ENCODE measurements at regions not wholly inside any gene's neighbourhood (a gene's known extent, or its start where the extent isn't known, plus 50 kb on each side); places are given as distances from the start of the nearest gene placed in this dataset.

DNA sequence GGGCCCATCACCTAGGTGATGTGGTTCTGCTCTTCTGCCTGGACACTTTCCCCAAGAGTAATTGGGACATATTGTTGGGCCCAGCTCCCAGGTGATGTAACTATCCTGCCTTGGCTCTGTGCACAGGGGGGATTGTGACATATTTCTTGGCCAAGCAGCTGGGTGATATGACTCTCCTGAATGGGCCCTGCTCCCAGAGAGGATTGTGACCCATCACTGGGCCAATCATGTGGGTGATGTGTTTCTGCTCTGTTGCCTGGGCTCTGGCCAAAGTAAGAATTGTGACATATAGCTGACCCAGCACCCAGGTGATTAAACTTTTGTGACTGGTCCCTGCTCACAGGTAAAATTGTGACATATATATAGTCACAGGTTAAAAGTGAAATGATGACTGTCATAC lies 1904.9 kb downstream of the TP53TG3F start:
- peaks cover 17% of the 10 kb centered on the region for H3K9me3 ChIP-seq
- no peaks in the 10 kb centered on the region for H3K36me3 ChIP-seq
- TF ChIP-seq, protein P1, sequence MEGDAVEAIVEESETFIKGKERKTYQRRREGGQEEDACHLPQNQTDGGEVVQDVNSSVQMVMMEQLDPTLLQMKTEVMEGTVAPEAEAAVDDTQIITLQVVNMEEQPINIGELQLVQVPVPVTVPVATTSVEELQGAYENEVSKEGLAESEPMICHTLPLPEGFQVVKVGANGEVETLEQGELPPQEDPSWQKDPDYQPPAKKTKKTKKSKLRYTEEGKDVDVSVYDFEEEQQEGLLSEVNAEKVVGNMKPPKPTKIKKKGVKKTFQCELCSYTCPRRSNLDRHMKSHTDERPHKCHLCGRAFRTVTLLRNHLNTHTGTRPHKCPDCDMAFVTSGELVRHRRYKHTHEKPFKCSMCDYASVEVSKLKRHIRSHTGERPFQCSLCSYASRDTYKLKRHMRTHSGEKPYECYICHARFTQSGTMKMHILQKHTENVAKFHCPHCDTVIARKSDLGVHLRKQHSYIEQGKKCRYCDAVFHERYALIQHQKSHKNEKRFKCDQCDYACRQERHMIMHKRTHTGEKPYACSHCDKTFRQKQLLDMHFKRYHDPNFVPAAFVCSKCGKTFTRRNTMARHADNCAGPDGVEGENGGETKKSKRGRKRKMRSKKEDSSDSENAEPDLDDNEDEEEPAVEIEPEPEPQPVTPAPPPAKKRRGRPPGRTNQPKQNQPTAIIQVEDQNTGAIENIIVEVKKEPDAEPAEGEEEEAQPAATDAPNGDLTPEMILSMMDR (IDR thresholded peaks at IDR 0.05; ENCODE audit: low read depth, low read length) = no peak
- no peaks in the 10 kb centered on the region for H3K27me3 ChIP-seq
- DNase-seq = no peak
- H3K4me1 ChIP-seq = no peaks in the 10 kb centered on the region
- no peak overlapping the region for H3K4me3 ChIP-seq (ENCODE audit: low read depth, low read length)

DNA sequence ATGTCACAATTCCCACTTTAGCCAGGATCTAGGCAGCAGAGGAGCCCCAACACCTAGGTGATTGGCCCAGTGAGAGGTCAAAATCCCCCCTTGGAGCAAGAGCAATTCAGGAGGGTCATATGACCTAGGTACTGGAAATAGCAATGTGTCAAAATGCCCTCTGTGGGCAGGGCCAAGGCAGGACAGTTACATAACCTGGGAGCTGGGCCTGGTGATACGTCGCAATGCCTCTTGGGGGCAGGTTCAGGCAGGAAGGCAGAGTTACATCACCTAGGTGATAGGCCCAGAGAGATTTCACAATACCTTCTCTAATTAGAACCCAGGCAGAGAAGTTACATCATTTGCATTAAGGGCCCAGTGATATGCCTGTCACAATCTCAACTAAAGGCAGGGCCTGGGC lies 1906.3 kb downstream of the TP53TG3F start:
- TF ChIP-seq, protein P1 (IDR thresholded peaks at IDR 0.05; ENCODE audit: low read depth, low read length) = no peak
- peaks cover 25% of the 10 kb centered on the region for H3K9me3 ChIP-seq

DNA sequence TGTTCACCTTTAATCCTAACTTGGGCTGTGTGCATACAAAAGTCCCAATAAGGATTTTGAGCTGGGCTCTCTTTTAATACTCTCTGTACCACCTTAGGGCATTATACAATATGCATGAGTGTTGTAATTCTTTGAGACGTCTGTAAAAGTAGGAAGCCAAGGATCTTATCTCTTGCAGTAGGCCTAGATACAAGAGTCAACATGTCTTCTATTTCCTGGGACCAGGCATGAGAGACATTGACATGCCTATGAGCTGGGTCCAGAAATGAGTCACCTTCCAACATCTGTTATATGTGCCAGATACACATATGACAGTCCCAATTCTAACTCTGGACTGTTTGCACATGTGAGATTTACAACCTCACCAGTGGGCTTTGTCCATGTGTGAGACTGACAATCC lies 1911.2 kb downstream of the TP53TG3F start:
- Histone ChIP-seq H3K36me3 (no peaks in the 10 kb centered on the region), H3K4me3 (ENCODE audit: low read depth, low read length) (no peak overlapping the region), H3K4me1 (no peaks in the 10 kb centered on the region), H3K27me3 (no peaks in the 10 kb centered on the region), H3K9me3 (peaks cover 8% of the 10 kb centered on the region)
- no peak for DNase-seq
- TF ChIP-seq, protein P1 (IDR thresholded peaks at IDR 0.05; ENCODE audit: low read depth, low read length) = no peak

More for the DNA sequence above, 1906.3 kb downstream of the TP53TG3F start:
- Histone ChIP-seq H3K4me1 (no peaks in the 10 kb centered on the region), H3K27me3 (no peaks in the 10 kb centered on the region), H3K4me3 (ENCODE audit: low read depth, low read length) (no peak overlapping the region), H3K36me3 (no peaks in the 10 kb centered on the region)
- no peak for DNase-seq

DNA sequence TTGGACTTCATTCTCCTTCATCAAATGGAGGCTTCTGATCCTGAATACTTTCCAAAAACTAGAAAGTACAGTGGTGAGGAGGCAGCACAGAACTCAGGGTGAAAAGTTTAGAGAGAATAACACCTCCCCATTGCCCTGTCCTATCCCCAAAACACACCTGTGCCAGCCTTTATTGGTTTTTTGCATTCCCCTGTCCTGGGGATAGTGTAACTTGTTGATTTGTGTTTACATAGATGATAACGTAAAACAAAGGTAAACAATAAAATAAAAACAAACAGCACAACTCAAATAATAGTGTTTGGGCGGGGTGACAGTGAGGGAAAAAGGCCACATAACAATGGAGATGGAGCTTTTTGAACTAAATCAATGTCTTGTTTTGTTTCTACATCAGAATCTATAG lies 1917.7 kb downstream of the TP53TG3F start:
- Histone ChIP-seq H3K9me3 (peaks cover 8% of the 10 kb centered on the region), H3K4me3 (ENCODE audit: low read depth, low read length) (no peak overlapping the region), H3K27me3 (no peaks in the 10 kb centered on the region), H3K4me1 (no peaks in the 10 kb centered on the region), H3K36me3 (no peaks in the 10 kb centered on the region)
- no peak for DNase-seq
- TF ChIP-seq, protein P1 (IDR thresholded peaks at IDR 0.05; ENCODE audit: low read depth, low read length) = no peak

DNA sequence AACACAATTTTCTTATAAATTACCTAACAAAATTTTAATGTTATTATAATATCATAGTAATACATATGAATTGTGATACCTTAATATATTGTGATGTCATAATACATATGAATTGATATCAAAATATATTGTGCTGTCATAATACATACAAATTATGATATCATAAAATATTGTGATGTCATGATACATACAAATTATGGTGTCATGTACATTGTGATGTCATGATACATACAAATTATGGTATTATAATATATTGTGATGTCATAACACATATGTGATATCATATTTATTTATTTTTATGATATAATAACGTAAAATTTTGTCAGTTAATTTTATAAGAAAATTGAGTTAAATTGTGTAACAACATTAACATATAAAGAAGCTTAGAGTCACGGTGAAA lies 1927.2 kb downstream of the TP53TG3F start:
- H3K9me3 ChIP-seq = peaks cover 4% of the 10 kb centered on the region; the same call in 1 of the 2 replicates
- no peaks in the 10 kb centered on the region for H3K4me1 ChIP-seq
- no peaks in the 10 kb centered on the region for H3K36me3 ChIP-seq
- no peak for DNase-seq
- H3K27me3 ChIP-seq = no peaks in the 10 kb centered on the region
- TF ChIP-seq, protein P1 (IDR thresholded peaks at IDR 0.05; ENCODE audit: low read depth, low read length) = no peak
- no peak overlapping the region for H3K4me3 ChIP-seq (ENCODE audit: low read depth, low read length)

DNA sequence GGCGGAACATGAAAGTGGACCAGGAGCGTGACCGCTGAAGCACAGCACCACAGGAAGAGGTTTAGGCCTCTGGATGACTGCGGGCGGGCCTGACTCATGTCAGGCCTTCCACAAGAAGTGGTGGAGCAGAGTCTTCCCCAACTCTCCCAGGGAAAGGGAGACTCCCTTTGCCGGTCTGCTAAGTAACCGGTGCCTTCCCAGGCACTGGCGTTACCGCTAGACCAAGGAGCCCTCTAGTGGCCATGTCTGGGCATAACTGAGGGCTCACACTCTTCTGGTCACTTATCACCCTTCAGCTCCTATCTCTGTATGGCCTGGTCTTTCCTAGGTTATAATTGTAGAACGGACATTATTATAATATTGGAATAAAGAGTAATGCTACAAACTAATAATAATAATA lies 1931.9 kb downstream of the TP53TG3F start:
- H3K36me3 ChIP-seq = no peaks in the 10 kb centered on the region
- H3K27me3 ChIP-seq = no peaks in the 10 kb centered on the region
- TF ChIP-seq, protein P1 (IDR thresholded peaks at IDR 0.05; ENCODE audit: low read depth, low read length) = peak; percentile 81
- H3K9me3 ChIP-seq = peaks cover 9% of the 10 kb centered on the region
- no peak overlapping the region for H3K4me3 ChIP-seq (ENCODE audit: low read depth, low read length)
- DNase-seq = peak; percentile 58
- no peaks in the 10 kb centered on the region for H3K4me1 ChIP-seq
